SW480 (cell line): ENCODE measurements at regions not wholly inside any gene's neighbourhood (a gene's known extent, or its start where the extent isn't known, plus 50 kb on each side); places are given as distances from the start of the nearest gene placed in this dataset.

Source experiments
- DNase-seq: peaks from one replicate; pipeline ENCODE4 v3.0.0-alpha.2; 2016; ENCODE audit warnings: low spot score

GRCh38 chr2:181341855-181342600, 115.2 kb upstream of the ITGA4 start:
- DNase-seq = no peak

- DNase-seq = no peak
Observed at GRCh38 chr2:181348107-181348837, 108.9 kb upstream of the ITGA4 start.

GRCh38 chr2:181352158-181352557, 105.0 kb upstream of the ITGA4 start:
- no peak for DNase-seq

GRCh38 chr2:181354626-181355025, 102.6 kb upstream of the ITGA4 start:
- DNase-seq = no peak

- DNase-seq = no peak
Observed at GRCh38 chr2:181356526-181357130, 100.6 kb upstream of the ITGA4 start.

GRCh38 chr2:181357979-181358378, 99.2 kb upstream of the ITGA4 start:
- no peak for DNase-seq

- no peak for DNase-seq
Observed at GRCh38 chr2:181362561-181362960, 94.6 kb upstream of the ITGA4 start.

GRCh38 chr2:181363164-181363563, 94.0 kb upstream of the ITGA4 start:
- DNase-seq = no peak

GRCh38 chr2:181364492-181365170, 92.6 kb upstream of the ITGA4 start:
- DNase-seq = no peak

GRCh38 chr2:181366675-181367175, 90.5 kb upstream of the ITGA4 start:
- no peak for DNase-seq

- no peak for DNase-seq
Observed at GRCh38 chr2:181367411-181367810, 89.8 kb upstream of the ITGA4 start.

GRCh38 chr2:181367906-181368435, 89.2 kb upstream of the ITGA4 start:
- no peak for DNase-seq

- no peak for DNase-seq
Observed at GRCh38 chr2:181370126-181370525, 87.1 kb upstream of the ITGA4 start.

- DNase-seq = no peak
Observed at GRCh38 chr2:181371195-181371594, 86.0 kb upstream of the ITGA4 start.

- DNase-seq = no peak
Observed at GRCh38 chr2:181371782-181372645, 85.2 kb upstream of the ITGA4 start.

- DNase-seq = no peak
Observed at GRCh38 chr2:181372646-181373040, 84.5 kb upstream of the ITGA4 start.

- no peak for DNase-seq
Observed at GRCh38 chr2:181374781-181375675, 82.2 kb upstream of the ITGA4 start.

GRCh38 chr2:181376442-181376841, 80.7 kb upstream of the ITGA4 start:
- DNase-seq = no peak

- no peak for DNase-seq
Observed at GRCh38 chr2:181376999-181377398, 80.2 kb upstream of the ITGA4 start.

- no peak for DNase-seq
Observed at GRCh38 chr2:181378491-181378890, 78.7 kb upstream of the ITGA4 start.
